Pons (tissue), 1 donor: ENCODE measurements at regions not wholly inside any gene's neighbourhood (a gene's known extent, or its start where the extent isn't known, plus 50 kb on each side); places are given as distances from the start of the nearest gene placed in this dataset.
A peak's percentile ranks its signal among the peaks of the same experiment; 100 is the strongest.
"Not testable (repeated sequence)": the region's sequence is repeated elsewhere in the genome, so short reads cannot be mapped to it uniquely, and the experiment has no call there.

Experiments
- DNase-seq: peaks from one replicate; pipeline ENCODE4 v3.0.0-alpha.2; 2016; ENCODE audit warnings: low spot score

- no peak for DNase-seq
Measured at GRCh38 chr11:34001557-34002064, 49.9 kb upstream of the CAPRIN1 start.

- peak; percentile 65 for DNase-seq
Measured at GRCh38 chr11:33999393-33999792, 52.1 kb upstream of the CAPRIN1 start.

- peak; percentile 73 for DNase-seq
Measured at GRCh38 chr11:33997584-33998251, 53.8 kb upstream of the CAPRIN1 start.

GRCh38 chr11:33996498-33997454 lies 54.8 kb upstream of the CAPRIN1 start:
- DNase-seq = peak; percentile 83

GRCh38 chr11:33994937-33995336 lies 56.6 kb upstream of the CAPRIN1 start:
- no peak for DNase-seq

- not testable (repeated sequence) for DNase-seq
Measured at GRCh38 chr11:33991136-33991535, 60.4 kb upstream of the CAPRIN1 start.

- not testable (repeated sequence) for DNase-seq
Measured at GRCh38 chr11:33990131-33990530, 61.4 kb upstream of the CAPRIN1 start.

GRCh38 chr11:33989461-33989860 lies 62.1 kb upstream of the CAPRIN1 start:
- DNase-seq = no peak

GRCh38 chr11:33988586-33989370 lies 62.8 kb upstream of the CAPRIN1 start:
- DNase-seq = no peak

- peak; percentile 83 for DNase-seq
Measured at GRCh38 chr11:33987975-33988580, 63.5 kb upstream of the CAPRIN1 start.

- no peak for DNase-seq
Measured at GRCh38 chr11:33987545-33987944, 64.0 kb upstream of the CAPRIN1 start.

GRCh38 chr11:33986597-33987501 lies 64.7 kb upstream of the CAPRIN1 start:
- not testable (repeated sequence) for DNase-seq

GRCh38 chr11:33984682-33985389 lies 66.7 kb upstream of the CAPRIN1 start:
- DNase-seq = no peak

GRCh38 chr11:33982661-33983060 lies 68.9 kb upstream of the CAPRIN1 start:
- no peak for DNase-seq

- no peak for DNase-seq
Measured at GRCh38 chr11:33980897-33981296, 70.6 kb upstream of the CAPRIN1 start.

GRCh38 chr11:33978376-33978775 lies 73.2 kb upstream of the CAPRIN1 start:
- DNase-seq = no peak

- DNase-seq = no peak
Measured at GRCh38 chr11:33977676-33978075, 73.9 kb upstream of the CAPRIN1 start.

- no peak for DNase-seq
Measured at GRCh38 chr11:33976495-33977199, 74.9 kb upstream of the CAPRIN1 start.

- DNase-seq = no peak
Measured at GRCh38 chr11:33974804-33975203, 76.7 kb upstream of the CAPRIN1 start.
